ENCODE measurements at regions not wholly inside any gene's neighbourhood (a gene's known extent, or its start where the extent isn't known, plus 50 kb on each side); places are given as distances from the start of the nearest gene placed in this dataset.

GRCh38 chr5:25707093-25707492 is 1062.3 kb upstream of the CDH10 start:
- Histone ChIP-seq H3K4me2 (ENCODE audit: low read depth, low read length, poor library complexity, severe bottlenecking) (no peak overlapping the region), H3K36me3 (ENCODE audit: low read length) (no peaks in the 10 kb centered on the region), H3K27ac (ENCODE audit: low read depth, low read length) (no peak overlapping the region), H3K79me2 (ENCODE audit: insufficient read depth, low read length) (no peaks in the 10 kb centered on the region), H3K27me3 (ENCODE audit: low read length) (no peaks in the 10 kb centered on the region), H3F3A (ENCODE audit: insufficient read depth) (no peaks in the 10 kb centered on the region), H3K9me2 (replicated peaks; ENCODE audit: insufficient read depth, low read length) (no peaks in the 10 kb centered on the region), H2AFZ (ENCODE audit: low read depth, low read length, severe bottlenecking) (peak overlapping the region; percentile 35), H3K9me3 (ENCODE audit: insufficient read depth, low read length) (no peaks in the 10 kb centered on the region), H3K9ac (ENCODE audit: low read length) (no peak overlapping the region), H3K4me3 (ENCODE audit: insufficient read depth, low read length, poor library complexity, severe bottlenecking) (no peak overlapping the region), H4K20me1 (ENCODE audit: low read depth, low read length) (no peaks in the 10 kb centered on the region)
- TF ChIP-seq CTCF (IDR thresholded peaks at IDR 0.05; ENCODE audit: insufficient read depth, low read length, poor library complexity, severe bottlenecking) (no peak), EZH2phosphoT487 (conservative IDR thresholded peaks at IDR 0.05; ENCODE audit: low read length) (no peak)

GRCh38 chr5:25701936-25702335 is 1057.2 kb upstream of the CDH10 start:
- no peak overlapping the region for H3K4me3 ChIP-seq (ENCODE audit: insufficient read depth, low read length, poor library complexity, severe bottlenecking)
- TF ChIP-seq CTCF (IDR thresholded peaks at IDR 0.05; ENCODE audit: insufficient read depth, low read length, poor library complexity, severe bottlenecking) = no peak
- no peak for TF ChIP-seq EZH2phosphoT487 (conservative IDR thresholded peaks at IDR 0.05; ENCODE audit: low read length)
- no peak overlapping the region for H3K4me2 ChIP-seq (ENCODE audit: low read depth, low read length, poor library complexity, severe bottlenecking)
- H3K27ac ChIP-seq (ENCODE audit: low read depth, low read length) = no peak overlapping the region
- H3K27me3 ChIP-seq (ENCODE audit: low read length) = no peaks in the 10 kb centered on the region
- H3K79me2 ChIP-seq (ENCODE audit: insufficient read depth, low read length) = no peaks in the 10 kb centered on the region
- H3K9me2 ChIP-seq (replicated peaks; ENCODE audit: insufficient read depth, low read length) = no peaks in the 10 kb centered on the region
- H2AFZ ChIP-seq (ENCODE audit: low read depth, low read length, severe bottlenecking) = no peak overlapping the region
- no peak overlapping the region for H3K9ac ChIP-seq (ENCODE audit: low read length)
- no peaks in the 10 kb centered on the region for H3K9me3 ChIP-seq (ENCODE audit: insufficient read depth, low read length)
- no peaks in the 10 kb centered on the region for H3F3A ChIP-seq (ENCODE audit: insufficient read depth)
- no peaks in the 10 kb centered on the region for H4K20me1 ChIP-seq (ENCODE audit: low read depth, low read length)
- H3K36me3 ChIP-seq (ENCODE audit: low read length) = no peaks in the 10 kb centered on the region

DNA sequence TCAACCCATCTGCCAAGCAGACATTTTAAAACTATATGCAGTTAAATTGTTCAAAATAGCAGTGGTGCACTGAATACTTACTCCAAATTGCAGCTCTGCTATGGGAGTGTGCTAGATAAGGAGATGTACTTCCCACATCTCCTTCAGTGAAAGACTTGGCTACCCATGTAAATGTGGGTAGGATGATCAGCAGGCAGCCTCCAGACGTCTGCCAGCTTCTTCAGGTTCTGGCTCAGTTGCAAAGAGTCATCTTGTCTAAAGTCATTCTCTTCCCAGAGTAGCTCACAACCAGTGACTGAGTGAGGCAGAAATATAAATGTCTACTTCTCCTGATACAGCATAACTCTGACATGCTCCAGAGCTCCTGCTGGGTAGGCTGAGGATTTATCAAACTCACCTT is 1050.0 kb upstream of the CDH10 start:
- Histone ChIP-seq H3K27me3 (ENCODE audit: low read length) (no peaks in the 10 kb centered on the region), H3K9ac (ENCODE audit: low read length) (no peak overlapping the region), H3K27ac (ENCODE audit: low read depth, low read length) (no peak overlapping the region), H3K79me2 (ENCODE audit: insufficient read depth, low read length) (no peaks in the 10 kb centered on the region), H2AFZ (ENCODE audit: low read depth, low read length, severe bottlenecking) (peak overlapping the region; percentile 55), H3K9me2 (replicated peaks; ENCODE audit: insufficient read depth, low read length) (no peaks in the 10 kb centered on the region), H3F3A (ENCODE audit: insufficient read depth) (no peaks in the 10 kb centered on the region; the same call in 1 of the 2 replicates), H3K9me3 (ENCODE audit: insufficient read depth, low read length) (no peaks in the 10 kb centered on the region), H4K20me1 (ENCODE audit: low read depth, low read length) (no peaks in the 10 kb centered on the region), H3K36me3 (ENCODE audit: low read length) (no peaks in the 10 kb centered on the region), H3K4me2 (ENCODE audit: low read depth, low read length, poor library complexity, severe bottlenecking) (no peak overlapping the region), H3K4me3 (ENCODE audit: insufficient read depth, low read length, poor library complexity, severe bottlenecking) (no peak overlapping the region)
- TF ChIP-seq EZH2phosphoT487 (conservative IDR thresholded peaks at IDR 0.05; ENCODE audit: low read length) (no peak), CTCF (IDR thresholded peaks at IDR 0.05; ENCODE audit: insufficient read depth, low read length, poor library complexity, severe bottlenecking) (no peak)

Measured in SU-DHL-6 (cell line).